ENCODE measurements at regions not wholly inside any gene's neighbourhood (a gene's known extent, or its start where the extent isn't known, plus 50 kb on each side); places are given as distances from the start of the nearest gene placed in this dataset.
"Not testable (repeated sequence)": the region's sequence is repeated elsewhere in the genome, so short reads cannot be mapped to it uniquely, and the experiment has no call there.

- DNase-seq (ENCODE audit: low spot score): not testable (repeated sequence)
Observed at GRCh38 chr1:86633306-86633838, 71.0 kb upstream of the SH3GLB1 start.

- DNase-seq (ENCODE audit: low spot score): no peak
Observed at GRCh38 chr1:86633921-86634320, 70.5 kb upstream of the SH3GLB1 start.

GRCh38 chr1:86636898-86637297 lies 67.5 kb upstream of the SH3GLB1 start:
- no peak for DNase-seq (ENCODE audit: low spot score)

- DNase-seq (ENCODE audit: low spot score): no peak
Observed at GRCh38 chr1:86640161-86640670, 64.2 kb upstream of the SH3GLB1 start.

GRCh38 chr1:86641318-86641717 lies 63.1 kb upstream of the SH3GLB1 start:
- DNase-seq (ENCODE audit: low spot score): no peak

- DNase-seq (ENCODE audit: low spot score): not testable (repeated sequence)
Observed at GRCh38 chr1:86644655-86645054, 59.7 kb upstream of the SH3GLB1 start.

- no peak for DNase-seq (ENCODE audit: low spot score)
Observed at GRCh38 chr1:86645851-86646250, 58.5 kb upstream of the SH3GLB1 start.

- DNase-seq (ENCODE audit: low spot score): no peak
Observed at GRCh38 chr1:86646256-86646655, 58.1 kb upstream of the SH3GLB1 start.

- peak; percentile 67 for DNase-seq (ENCODE audit: low spot score)
Observed at GRCh38 chr1:86648255-86648654, 56.1 kb upstream of the SH3GLB1 start.

- DNase-seq (ENCODE audit: low spot score): no peak
Observed at GRCh38 chr1:86649618-86650017, 54.8 kb upstream of the SH3GLB1 start.

GRCh38 chr1:86650065-86650464 lies 54.3 kb upstream of the SH3GLB1 start:
- DNase-seq (ENCODE audit: low spot score): no peak
